ENCODE measurements at regions not wholly inside any gene's neighbourhood (a gene's known extent, or its start where the extent isn't known, plus 50 kb on each side); places are given as distances from the start of the nearest gene placed in this dataset.

DNA sequence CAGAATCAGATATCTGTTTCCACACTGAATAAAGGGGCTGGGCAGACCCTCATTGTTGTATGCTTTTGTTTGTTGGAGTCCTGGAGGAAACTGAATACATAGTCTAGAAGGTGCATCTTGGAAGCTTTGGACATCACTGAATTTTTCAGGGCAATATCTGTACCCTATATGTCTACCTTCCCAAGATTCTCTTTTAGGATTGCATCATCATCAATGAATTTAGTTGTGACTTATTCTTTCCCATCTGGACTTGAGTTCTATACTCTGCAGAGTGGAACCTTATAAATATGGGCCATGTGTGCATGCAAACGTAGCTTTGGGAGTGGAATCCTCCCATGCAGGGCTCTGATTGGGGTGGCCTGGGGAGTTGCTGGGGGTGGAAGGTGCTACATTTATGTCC, 60.7 kb upstream of the PROKR2 start:
- no peak overlapping the region for H3K27ac ChIP-seq
- ChIA-PET CTCF (no interaction called here), POLR2A (ENCODE audit: low non-redundant PET) (no interaction called here)

DNA sequence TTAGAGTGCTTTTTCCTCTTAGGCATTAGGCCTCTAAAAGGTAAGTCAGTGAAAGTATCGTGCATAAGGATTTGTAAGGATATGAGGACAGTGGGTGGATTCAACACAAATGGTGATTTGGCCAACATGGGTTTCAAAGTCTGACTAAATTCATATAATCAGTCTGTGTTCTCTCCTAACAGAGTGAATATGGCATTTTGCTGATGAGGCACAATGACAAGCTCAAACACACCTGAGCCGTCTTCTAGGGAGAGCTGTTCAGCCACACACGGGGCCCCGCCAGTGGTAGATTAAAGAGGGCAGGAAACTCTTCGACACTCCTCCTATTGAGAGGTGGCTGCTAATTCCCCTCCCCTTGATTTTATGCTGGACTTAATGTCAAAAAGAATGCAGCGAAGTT, 59.5 kb upstream of the PROKR2 start:
- ChIA-PET CTCF (no interaction called here), POLR2A (ENCODE audit: low non-redundant PET) (no interaction called here)
- no peak for DNase-seq (ENCODE audit: low spot score)
- TF ChIP-seq, protein P1, sequence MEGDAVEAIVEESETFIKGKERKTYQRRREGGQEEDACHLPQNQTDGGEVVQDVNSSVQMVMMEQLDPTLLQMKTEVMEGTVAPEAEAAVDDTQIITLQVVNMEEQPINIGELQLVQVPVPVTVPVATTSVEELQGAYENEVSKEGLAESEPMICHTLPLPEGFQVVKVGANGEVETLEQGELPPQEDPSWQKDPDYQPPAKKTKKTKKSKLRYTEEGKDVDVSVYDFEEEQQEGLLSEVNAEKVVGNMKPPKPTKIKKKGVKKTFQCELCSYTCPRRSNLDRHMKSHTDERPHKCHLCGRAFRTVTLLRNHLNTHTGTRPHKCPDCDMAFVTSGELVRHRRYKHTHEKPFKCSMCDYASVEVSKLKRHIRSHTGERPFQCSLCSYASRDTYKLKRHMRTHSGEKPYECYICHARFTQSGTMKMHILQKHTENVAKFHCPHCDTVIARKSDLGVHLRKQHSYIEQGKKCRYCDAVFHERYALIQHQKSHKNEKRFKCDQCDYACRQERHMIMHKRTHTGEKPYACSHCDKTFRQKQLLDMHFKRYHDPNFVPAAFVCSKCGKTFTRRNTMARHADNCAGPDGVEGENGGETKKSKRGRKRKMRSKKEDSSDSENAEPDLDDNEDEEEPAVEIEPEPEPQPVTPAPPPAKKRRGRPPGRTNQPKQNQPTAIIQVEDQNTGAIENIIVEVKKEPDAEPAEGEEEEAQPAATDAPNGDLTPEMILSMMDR (conservative IDR thresholded peaks at IDR 0.05; ENCODE audit: low read depth): no peak
- H3K27ac ChIP-seq: no peak overlapping the region

More for the DNA sequence above, 60.7 kb upstream of the PROKR2 start:
- DNase-seq (ENCODE audit: low spot score): no peak
- TF ChIP-seq, protein P1 (conservative IDR thresholded peaks at IDR 0.05; ENCODE audit: low read depth): no peak

DNA sequence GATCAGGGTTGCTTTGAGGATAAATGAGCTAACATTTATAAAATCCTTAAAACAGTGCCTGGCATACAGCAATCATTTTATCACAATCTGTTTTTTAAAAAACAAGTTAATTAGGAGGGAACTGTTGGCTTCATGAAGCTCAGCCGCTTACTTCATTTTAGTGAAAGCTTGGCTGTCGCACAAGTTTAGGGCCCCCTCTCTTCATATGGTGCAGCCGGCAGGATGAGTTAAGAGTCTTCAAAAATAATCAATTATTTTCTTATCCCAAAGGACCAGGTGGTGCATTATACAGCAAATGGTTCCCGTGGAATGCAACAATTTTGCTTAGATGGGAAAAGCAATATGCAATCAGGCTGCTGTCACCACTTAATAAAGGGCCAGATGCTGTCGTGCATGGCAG, 57.4 kb upstream of the PROKR2 start:
- DNase-seq (ENCODE audit: low spot score): no peak
- TF ChIP-seq, protein P1 (conservative IDR thresholded peaks at IDR 0.05; ENCODE audit: low read depth): no peak
- ChIA-PET CTCF (no interaction called here), POLR2A (ENCODE audit: low non-redundant PET) (no interaction called here)
- no peak overlapping the region for H3K27ac ChIP-seq

DNA sequence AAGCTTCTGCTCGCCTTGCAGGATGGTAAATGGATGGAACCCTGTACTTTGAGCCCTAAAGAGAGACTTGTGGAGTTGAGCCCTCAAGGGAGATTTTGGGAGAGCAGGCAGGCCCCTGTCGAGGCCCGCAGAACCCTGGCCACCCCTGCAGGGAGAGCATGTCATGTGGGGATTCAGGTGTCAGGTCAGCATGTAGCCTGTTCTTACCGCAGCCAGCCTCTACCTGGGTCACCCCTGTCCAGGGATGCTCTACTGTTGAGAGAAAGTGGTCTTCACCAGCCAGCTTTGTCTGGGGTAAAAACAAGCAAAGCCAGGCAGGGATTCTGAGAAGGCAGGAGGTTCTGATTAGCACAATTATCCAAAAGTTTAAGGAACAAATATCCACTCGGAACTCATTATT, 55.6 kb upstream of the PROKR2 start:
- TF ChIP-seq, protein P1 (conservative IDR thresholded peaks at IDR 0.05; ENCODE audit: low read depth): no peak
- DNase-seq (ENCODE audit: low spot score): no peak
- H3K27ac ChIP-seq: no peak overlapping the region
- ChIA-PET CTCF (interaction anchor here (0.8 kb wide), 1 partner anchor 1491 kb away, joined by 4 read pairs; no protein-coding TSS in a partner anchor), POLR2A (ENCODE audit: low non-redundant PET) (no interaction called here)

DNA sequence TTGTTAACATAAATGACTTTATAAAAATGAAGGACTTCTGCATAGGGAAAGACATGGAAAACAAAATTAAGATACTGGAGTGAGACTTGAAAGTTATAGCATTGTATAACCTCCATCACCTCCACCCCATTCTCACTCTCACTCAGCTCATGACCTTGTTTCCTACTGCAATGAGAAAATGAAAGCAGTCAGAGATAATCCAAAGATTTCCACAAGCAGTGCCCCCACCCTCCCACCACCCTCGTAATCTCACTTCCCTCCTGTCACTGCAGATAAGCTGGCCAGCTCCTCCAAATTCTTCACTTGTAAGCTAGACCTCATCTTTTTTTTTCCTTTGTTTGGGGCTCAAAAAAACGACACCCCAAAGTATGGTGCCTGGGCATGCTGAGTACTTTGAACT, 52.9 kb upstream of the PROKR2 start:
- POLR2A ChIA-PET (ENCODE audit: low non-redundant PET): no interaction called here
- H3K27ac ChIP-seq: no peak overlapping the region
- DNase-seq (ENCODE audit: low spot score): no peak
- CTCF ChIA-PET: no interaction called here
- TF ChIP-seq, protein P1 (conservative IDR thresholded peaks at IDR 0.05; ENCODE audit: low read depth): no peak

Data from RWPE1 (cell line).